Activated T-cell treated with anti-CD3 and anti-CD28 coated beads, Interleukin-2, amount 50 U/mL, for 24 hours (primary cell): ENCODE measurements at regions not wholly inside any gene's neighbourhood (a gene's known extent, or its start where the extent isn't known, plus 50 kb on each side); places are given as distances from the start of the nearest gene placed in this dataset.

ENCODE experiments used
- DNase-seq: peaks from one replicate; pipeline ENCODE4 v3.0.0-alpha.2; 2020
- H3K27ac Mint-ChIP-seq: 2 replicates; pipeline ENCODE4 v1.8.0; 2020; ENCODE audit warnings: mild to moderate bottlenecking, mixed read lengths
- H3K27me3 Mint-ChIP-seq: 2 replicates; pipeline ENCODE4 v1.8.0; 2020; ENCODE audit warnings: mixed read lengths
- H3K36me3 Mint-ChIP-seq: 2 replicates; pipeline ENCODE4 v1.8.0; 2020; ENCODE audit warnings: low read depth, mixed read lengths
- H3K4me1 Mint-ChIP-seq: 2 replicates; pipeline ENCODE4 v1.8.0; 2020; ENCODE audit warnings: low read depth, mixed read lengths
- H3K4me3 Mint-ChIP-seq: 2 replicates; pipeline ENCODE4 v1.8.0; 2020; ENCODE audit warnings: mild to moderate bottlenecking, moderate library complexity, mixed read lengths
- H3K9me3 Mint-ChIP-seq: 2 replicates; pipeline ENCODE4 v1.8.0; 2020; ENCODE audit warnings: mixed read lengths

- H3K4me1 Mint-ChIP-seq, result peaks cover 84% of the 10 kb centered on the region
- H3K9me3 Mint-ChIP-seq, result no peaks in the 10 kb centered on the region
- H3K36me3 Mint-ChIP-seq, result peaks cover 8% of the 10 kb centered on the region
- H3K27me3 Mint-ChIP-seq, result no peaks in the 10 kb centered on the region
- H3K27ac Mint-ChIP-seq, result peak overlapping the region; percentile 56
- no peak overlapping the region for H3K4me3 Mint-ChIP-seq
- no peak for DNase-seq
Observed at GRCh38 chr2:196224756-196225155, 53.4 kb upstream of the STK17B start.

GRCh38 chr2:196225213-196225612, 53.8 kb upstream of the STK17B start:
- Mint-ChIP-seq H3K27ac (no peak overlapping the region), H3K4me3 (peak overlapping the region; percentile 15)

GRCh38 chr2:196226058-196226706, 54.8 kb upstream of the STK17B start:
- no peaks in the 10 kb centered on the region for H3K27me3 Mint-ChIP-seq
- no peak for DNase-seq
- H3K36me3 Mint-ChIP-seq, result peaks cover 10% of the 10 kb centered on the region
- H3K4me3 Mint-ChIP-seq, result peak overlapping the region; percentile 13
- peak overlapping the region; percentile 72 for H3K27ac Mint-ChIP-seq
- H3K9me3 Mint-ChIP-seq, result no peaks in the 10 kb centered on the region
- H3K4me1 Mint-ChIP-seq, result peaks cover 85% of the 10 kb centered on the region

More at GRCh38 chr2:196225213-196225612, 53.8 kb upstream of the STK17B start:
- no peak for DNase-seq
- no peaks in the 10 kb centered on the region for H3K27me3 Mint-ChIP-seq
- H3K4me1 Mint-ChIP-seq, result peaks cover 84% of the 10 kb centered on the region
- H3K9me3 Mint-ChIP-seq, result no peaks in the 10 kb centered on the region
- peaks cover 8% of the 10 kb centered on the region for H3K36me3 Mint-ChIP-seq

GRCh38 chr2:196226707-196227065, 55.3 kb upstream of the STK17B start:
- peak overlapping the region; percentile 13 for H3K4me3 Mint-ChIP-seq
- peak overlapping the region; percentile 72 for H3K27ac Mint-ChIP-seq
- H3K36me3 Mint-ChIP-seq, result peaks cover 10% of the 10 kb centered on the region
- DNase-seq, result no peak
- no peaks in the 10 kb centered on the region for H3K9me3 Mint-ChIP-seq
- H3K27me3 Mint-ChIP-seq, result no peaks in the 10 kb centered on the region
- peaks cover 90% of the 10 kb centered on the region for H3K4me1 Mint-ChIP-seq

- no peaks in the 10 kb centered on the region for H3K27me3 Mint-ChIP-seq
- DNase-seq, result no peak
- no peak overlapping the region for H3K4me3 Mint-ChIP-seq
- no peaks in the 10 kb centered on the region for H3K9me3 Mint-ChIP-seq
- H3K4me1 Mint-ChIP-seq, result peaks cover 97% of the 10 kb centered on the region
- peak overlapping the region; percentile 91 for H3K27ac Mint-ChIP-seq
- H3K36me3 Mint-ChIP-seq, result peaks cover 6% of the 10 kb centered on the region
Observed at GRCh38 chr2:196229013-196229412, 57.6 kb upstream of the STK17B start.

GRCh38 chr2:196230061-196230854, 58.9 kb upstream of the STK17B start:
- Mint-ChIP-seq H3K27ac (peak overlapping the region; percentile 98), H3K27me3 (no peaks in the 10 kb centered on the region), H3K36me3 (peaks cover 6% of the 10 kb centered on the region), H3K4me1 (peaks cover 95% of the 10 kb centered on the region), H3K4me3 (peak overlapping the region; percentile 75), H3K9me3 (no peaks in the 10 kb centered on the region)
- peak; percentile 65 for DNase-seq

- peak overlapping the region; percentile 94 for H3K27ac Mint-ChIP-seq
- DNase-seq, result no peak
- H3K27me3 Mint-ChIP-seq, result no peaks in the 10 kb centered on the region
- peak overlapping the region; percentile 42 for H3K4me3 Mint-ChIP-seq
- H3K36me3 Mint-ChIP-seq, result peaks cover 4% of the 10 kb centered on the region
- peaks cover 1% of the 10 kb centered on the region for H3K9me3 Mint-ChIP-seq
- peaks cover 92% of the 10 kb centered on the region for H3K4me1 Mint-ChIP-seq
Observed at GRCh38 chr2:196233021-196233804, 61.8 kb upstream of the STK17B start.

GRCh38 chr2:196233805-196234475, 62.6 kb upstream of the STK17B start:
- Mint-ChIP-seq H3K27me3 (no peaks in the 10 kb centered on the region), H3K36me3 (peaks cover 4% of the 10 kb centered on the region), H3K27ac (peak overlapping the region; percentile 94), H3K9me3 (peaks cover 2% of the 10 kb centered on the region), H3K4me3 (peak overlapping the region; percentile 42), H3K4me1 (peaks cover 92% of the 10 kb centered on the region)
- DNase-seq, result no peak

- Mint-ChIP-seq H3K9me3 (peaks cover 2% of the 10 kb centered on the region), H3K27me3 (no peaks in the 10 kb centered on the region), H3K27ac (peak overlapping the region; percentile 94), H3K4me3 (peak overlapping the region; percentile 49), H3K4me1 (peaks cover 94% of the 10 kb centered on the region), H3K36me3 (peaks cover 4% of the 10 kb centered on the region)
- DNase-seq, result peak; percentile 61
Observed at GRCh38 chr2:196234672-196235071, 63.3 kb upstream of the STK17B start.

- Mint-ChIP-seq H3K27me3 (no peaks in the 10 kb centered on the region), H3K9me3 (peaks cover 2% of the 10 kb centered on the region), H3K36me3 (peaks cover 2% of the 10 kb centered on the region), H3K4me1 (peaks cover 88% of the 10 kb centered on the region), H3K4me3 (peak overlapping the region; percentile 49), H3K27ac (peak overlapping the region; percentile 99)
- no peak for DNase-seq
Observed at GRCh38 chr2:196238836-196239380, 67.5 kb upstream of the STK17B start.

GRCh38 chr2:196239622-196240587, 68.5 kb upstream of the STK17B start:
- H3K27ac Mint-ChIP-seq, result peak overlapping the region; percentile 99
- peak; percentile 73 for DNase-seq
- H3K9me3 Mint-ChIP-seq, result peaks cover 2% of the 10 kb centered on the region
- peaks cover 2% of the 10 kb centered on the region for H3K36me3 Mint-ChIP-seq
- H3K4me1 Mint-ChIP-seq, result peaks cover 87% of the 10 kb centered on the region
- H3K4me3 Mint-ChIP-seq, result peak overlapping the region; percentile 57
- no peaks in the 10 kb centered on the region for H3K27me3 Mint-ChIP-seq

- H3K9me3 Mint-ChIP-seq, result peaks cover 2% of the 10 kb centered on the region
- H3K27me3 Mint-ChIP-seq, result no peaks in the 10 kb centered on the region
- H3K27ac Mint-ChIP-seq, result peak overlapping the region; percentile 99
- peaks cover 89% of the 10 kb centered on the region for H3K4me1 Mint-ChIP-seq
- peak overlapping the region; percentile 74 for H3K4me3 Mint-ChIP-seq
- DNase-seq, result no peak
- H3K36me3 Mint-ChIP-seq, result peaks cover 2% of the 10 kb centered on the region
Observed at GRCh38 chr2:196241175-196241574, 69.8 kb upstream of the STK17B start.

- Mint-ChIP-seq H3K36me3 (no peaks in the 10 kb centered on the region), H3K4me1 (peaks cover 80% of the 10 kb centered on the region), H3K27me3 (no peaks in the 10 kb centered on the region), H3K4me3 (peak overlapping the region; percentile 74), H3K27ac (peak overlapping the region; percentile 99), H3K9me3 (peaks cover 2% of the 10 kb centered on the region)
- DNase-seq, result no peak
Observed at GRCh38 chr2:196242131-196242620, 70.8 kb upstream of the STK17B start.
